ENCODE measurements at regions not wholly inside any gene's neighbourhood (a gene's known extent, or its start where the extent isn't known, plus 50 kb on each side); places are given as distances from the start of the nearest gene placed in this dataset.
"Not testable (repeated sequence)": the region's sequence is repeated elsewhere in the genome, so short reads cannot be mapped to it uniquely, and the experiment has no call there.

DNA sequence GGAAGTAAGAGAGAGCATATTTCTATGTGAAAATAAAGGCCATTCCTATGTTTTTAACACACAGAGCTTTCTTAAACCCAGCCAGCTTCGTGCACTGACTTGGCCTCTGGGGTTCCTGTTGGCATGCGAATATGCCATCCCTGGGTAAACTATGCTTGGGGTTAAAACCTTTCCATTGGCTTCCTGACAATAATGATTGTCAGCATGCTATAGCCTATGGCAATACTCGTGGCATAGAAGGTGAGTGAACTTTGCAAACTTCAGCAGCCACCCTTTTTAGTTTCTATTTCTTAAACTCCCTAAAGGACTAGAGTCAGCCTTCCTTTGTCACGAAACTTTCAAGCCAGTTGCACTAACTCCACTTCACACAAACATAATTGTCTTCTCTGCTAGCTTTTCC, 148.4 kb upstream of the RGS6 start:
- DNase-seq (ENCODE audit: low read depth): no peak

DNA sequence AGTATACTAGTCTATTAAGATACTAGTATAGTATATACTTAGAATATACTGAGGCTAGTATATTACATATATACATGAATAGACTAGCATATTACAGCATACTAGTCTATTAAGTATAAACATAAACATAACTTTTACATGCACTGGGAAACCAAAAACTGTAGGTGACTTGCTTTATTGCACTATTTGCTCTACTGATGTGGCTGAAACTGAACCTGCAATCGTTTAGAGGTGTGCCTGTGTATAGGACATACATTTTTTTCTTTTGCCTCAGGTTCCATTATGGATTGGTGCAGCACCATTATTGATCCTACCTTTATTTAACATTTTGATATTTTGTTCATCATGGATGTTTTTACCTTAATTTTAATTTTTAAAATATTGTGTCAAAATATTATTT, 143.2 kb upstream of the RGS6 start:
- no peak for DNase-seq (ENCODE audit: low read depth)

DNA sequence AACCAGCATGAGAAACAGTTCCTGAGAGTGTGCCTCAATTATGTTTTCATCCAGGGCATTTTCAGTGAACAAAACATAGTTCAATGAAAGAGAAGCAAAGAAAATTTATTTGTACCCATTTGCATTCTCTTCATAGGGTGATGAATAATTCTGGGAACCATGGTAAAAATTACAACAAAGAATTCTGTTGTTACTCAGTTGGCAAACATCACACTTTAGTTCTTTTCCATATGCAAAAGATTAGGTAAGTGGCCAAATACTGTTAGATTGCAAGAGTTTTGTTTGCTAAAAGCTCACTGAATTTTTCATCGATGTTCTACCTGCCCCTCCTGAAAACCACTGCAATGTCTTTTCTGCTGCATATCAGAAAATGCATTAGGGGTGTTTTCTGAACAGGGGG, 132.4 kb upstream of the RGS6 start:
- no peak for DNase-seq (ENCODE audit: low read depth)

DNA sequence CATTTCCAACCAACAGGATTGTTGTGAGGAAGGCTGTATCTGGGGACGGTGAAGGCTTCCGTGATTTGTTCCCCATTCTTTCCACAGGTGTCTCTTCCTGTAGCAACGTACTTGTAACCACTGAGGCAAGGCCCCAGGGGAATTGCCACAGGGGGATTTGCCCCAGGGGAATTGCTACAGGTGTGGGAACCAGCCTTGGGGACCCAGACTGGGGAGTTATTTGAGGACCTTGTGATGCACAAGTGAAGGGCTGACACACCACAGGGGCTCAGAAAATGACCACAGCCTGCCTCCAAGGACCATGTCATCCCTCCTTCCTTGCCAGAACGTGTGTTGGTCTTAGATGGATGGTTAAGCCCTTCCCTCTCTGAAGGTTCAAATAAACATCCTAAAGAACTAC, 131.4 kb upstream of the RGS6 start:
- DNase-seq (ENCODE audit: low read depth): no peak

DNA sequence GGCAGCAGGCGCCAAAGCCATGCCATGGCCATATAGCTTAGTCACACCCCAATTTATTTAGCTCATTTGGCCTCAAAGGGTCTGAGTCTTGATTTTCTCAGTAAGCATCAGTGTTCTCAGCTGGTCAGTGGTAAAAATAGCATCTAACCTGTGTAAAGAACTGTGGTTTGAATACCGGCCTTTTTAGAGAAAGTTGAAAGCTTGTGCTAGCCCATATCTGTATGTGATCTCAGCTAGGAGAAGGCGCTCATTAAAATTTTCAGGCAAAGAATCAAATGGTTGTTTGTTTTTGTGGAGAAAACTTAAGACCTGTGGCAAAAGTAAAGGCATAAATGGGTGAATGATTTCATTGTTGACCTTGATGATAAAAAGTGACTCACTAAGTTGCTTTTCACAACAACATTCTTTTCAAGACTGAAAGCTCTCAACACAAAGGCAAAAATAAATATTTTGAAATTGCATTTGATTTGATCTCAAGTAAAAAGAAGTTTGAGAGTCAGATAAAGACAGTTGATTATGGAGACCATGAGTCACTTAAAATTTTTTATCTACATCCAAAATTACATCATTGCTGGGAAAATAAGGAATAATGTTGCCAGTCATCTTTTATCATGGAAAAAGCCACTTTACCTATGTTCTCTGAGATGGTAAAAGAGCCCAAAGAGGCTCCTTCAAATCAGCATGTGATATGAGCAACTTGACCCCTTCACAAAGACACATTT, 128.5 kb upstream of the RGS6 start:
- no peak for DNase-seq (ENCODE audit: low read depth)

DNA sequence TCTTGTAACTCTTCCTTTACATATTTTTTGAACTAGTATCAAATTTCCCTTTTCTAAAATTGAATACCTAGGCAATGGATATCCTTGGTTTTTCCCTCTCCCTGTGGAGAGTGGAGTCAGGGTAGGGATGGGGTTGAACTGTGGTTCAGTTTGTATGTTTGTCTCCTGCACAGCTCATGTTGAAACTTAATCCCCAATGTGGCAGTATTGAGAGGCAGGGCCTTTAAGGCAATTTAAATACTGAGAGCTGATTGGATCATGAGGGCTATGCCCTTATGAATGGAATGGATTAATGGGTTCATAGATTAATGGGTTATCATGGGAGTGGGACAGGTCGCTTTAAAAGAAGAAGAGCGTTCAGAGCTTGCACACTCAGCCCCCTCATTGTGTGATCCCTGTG, 127.2 kb upstream of the RGS6 start:
- no peak for DNase-seq (ENCODE audit: low read depth)

DNA sequence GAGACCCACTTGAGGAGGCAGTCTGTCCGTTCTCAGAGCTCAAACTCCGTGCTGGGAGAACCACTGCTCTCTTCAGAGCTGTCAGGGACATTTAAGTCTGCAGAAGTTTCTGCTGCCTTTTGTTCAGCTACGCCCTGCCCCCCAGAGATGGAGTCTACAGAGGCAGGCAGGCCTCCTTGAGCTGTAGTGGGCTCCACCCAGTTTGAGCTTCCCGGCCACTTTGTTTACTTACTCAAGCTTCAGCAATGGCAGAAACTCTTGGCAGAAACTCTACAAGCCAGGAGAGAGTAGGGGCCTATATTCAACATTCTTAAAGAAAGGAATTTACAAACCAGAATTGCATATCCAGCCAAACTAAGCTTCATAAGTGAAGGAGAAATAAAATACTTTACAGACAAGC, 125.2 kb upstream of the RGS6 start:
- not testable (repeated sequence) for DNase-seq (ENCODE audit: low read depth)

DNA sequence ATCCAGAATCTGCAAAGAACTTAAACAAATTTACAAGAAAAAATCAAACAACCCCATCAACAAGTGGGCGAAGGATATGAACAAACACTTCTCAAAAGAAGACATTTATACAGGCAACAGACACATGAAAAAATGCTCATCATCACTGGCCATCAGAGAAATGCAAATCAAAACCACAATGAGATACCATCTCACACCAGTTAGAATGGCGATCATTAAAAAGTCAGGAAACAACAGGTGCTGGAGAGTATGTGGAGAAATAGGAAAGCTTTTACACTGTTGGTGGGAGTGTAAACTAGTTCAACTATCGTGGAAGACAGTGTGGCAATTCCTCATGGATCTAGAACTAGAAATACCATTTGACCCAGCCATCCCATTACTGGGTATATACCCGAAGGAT, 121.4 kb upstream of the RGS6 start:
- DNase-seq (ENCODE audit: low read depth): not testable (repeated sequence)

DNA sequence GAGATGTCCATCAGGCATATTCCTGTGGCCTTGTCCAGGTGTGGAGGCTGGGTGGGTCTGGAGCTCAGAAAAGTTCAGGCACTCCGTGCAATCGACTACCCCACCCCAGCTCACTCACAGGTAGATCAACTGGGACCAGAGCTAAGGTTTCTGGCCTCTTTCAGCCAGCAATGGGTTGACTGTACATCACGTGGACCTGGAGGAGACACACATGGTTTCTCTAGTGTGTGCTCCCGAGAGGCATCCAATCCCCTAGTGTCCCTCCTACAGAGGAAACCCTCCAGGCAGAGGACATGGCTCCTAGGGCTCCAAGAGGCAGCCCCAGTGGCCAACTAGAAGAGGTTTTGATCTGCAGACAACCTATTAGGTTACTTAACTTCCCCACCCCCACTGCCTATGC, 119.5 kb upstream of the RGS6 start:
- DNase-seq (ENCODE audit: low read depth): no peak

DNA sequence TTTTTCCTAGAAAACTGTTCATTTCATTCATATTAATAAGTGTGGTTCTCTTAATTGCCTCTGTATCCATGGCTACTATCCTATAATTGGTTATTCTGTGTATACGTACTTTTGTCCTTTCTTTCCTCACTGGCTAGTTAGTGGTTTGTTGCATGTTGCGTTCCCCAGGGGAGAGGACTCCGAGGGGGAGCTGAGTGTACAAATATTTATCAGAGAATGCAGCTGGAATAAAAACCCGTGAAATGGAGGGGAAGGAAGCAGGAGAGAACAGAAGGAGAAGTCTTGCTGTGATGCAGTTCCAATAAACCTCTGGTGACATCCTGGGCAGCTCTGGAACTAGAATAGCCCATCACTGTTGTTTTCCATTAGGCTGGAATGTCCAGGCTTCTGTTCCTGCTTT, 117.1 kb upstream of the RGS6 start:
- DNase-seq (ENCODE audit: low read depth): no peak

DNA sequence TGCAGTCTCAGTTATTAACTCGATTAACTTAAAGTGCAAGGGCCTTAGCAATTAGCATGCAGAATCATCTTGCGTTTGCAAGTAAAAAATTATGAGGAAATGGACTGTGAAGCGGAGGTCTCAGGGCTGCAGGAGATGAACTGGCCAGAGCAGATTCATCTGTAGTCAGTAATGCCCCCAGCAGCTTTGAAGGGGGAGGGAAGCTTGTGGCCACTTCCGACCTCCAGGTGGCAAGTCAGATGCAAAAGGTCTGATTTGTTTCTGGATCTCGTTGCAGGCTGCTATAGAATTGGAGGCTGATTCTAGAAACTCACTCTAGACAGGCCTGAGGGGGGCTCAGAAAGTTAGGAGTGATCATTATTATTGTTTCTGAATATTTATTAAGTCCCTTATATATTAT, 107.4 kb upstream of the RGS6 start:
- no peak for DNase-seq (ENCODE audit: low read depth)

DNA sequence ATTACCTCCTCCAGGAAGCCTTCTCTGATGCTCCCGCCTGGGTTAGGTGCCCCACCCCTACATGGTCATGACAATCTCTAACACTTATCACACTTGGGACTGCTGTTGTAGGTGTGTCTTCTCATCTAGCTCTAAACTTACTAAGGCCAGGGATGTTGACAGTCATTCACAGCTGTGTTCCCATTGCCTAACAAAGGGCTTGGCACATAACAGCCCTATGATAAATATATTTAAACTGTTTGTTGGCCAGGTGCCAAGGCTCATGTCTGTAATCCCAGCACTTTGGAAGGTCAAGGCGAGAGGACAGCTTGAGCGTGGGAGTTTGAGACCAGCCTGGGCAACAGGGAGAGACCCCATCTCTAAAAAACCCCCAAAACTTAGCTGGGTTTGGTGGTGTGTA, 98.8 kb upstream of the RGS6 start:
- no peak for DNase-seq (ENCODE audit: low read depth)

DNA sequence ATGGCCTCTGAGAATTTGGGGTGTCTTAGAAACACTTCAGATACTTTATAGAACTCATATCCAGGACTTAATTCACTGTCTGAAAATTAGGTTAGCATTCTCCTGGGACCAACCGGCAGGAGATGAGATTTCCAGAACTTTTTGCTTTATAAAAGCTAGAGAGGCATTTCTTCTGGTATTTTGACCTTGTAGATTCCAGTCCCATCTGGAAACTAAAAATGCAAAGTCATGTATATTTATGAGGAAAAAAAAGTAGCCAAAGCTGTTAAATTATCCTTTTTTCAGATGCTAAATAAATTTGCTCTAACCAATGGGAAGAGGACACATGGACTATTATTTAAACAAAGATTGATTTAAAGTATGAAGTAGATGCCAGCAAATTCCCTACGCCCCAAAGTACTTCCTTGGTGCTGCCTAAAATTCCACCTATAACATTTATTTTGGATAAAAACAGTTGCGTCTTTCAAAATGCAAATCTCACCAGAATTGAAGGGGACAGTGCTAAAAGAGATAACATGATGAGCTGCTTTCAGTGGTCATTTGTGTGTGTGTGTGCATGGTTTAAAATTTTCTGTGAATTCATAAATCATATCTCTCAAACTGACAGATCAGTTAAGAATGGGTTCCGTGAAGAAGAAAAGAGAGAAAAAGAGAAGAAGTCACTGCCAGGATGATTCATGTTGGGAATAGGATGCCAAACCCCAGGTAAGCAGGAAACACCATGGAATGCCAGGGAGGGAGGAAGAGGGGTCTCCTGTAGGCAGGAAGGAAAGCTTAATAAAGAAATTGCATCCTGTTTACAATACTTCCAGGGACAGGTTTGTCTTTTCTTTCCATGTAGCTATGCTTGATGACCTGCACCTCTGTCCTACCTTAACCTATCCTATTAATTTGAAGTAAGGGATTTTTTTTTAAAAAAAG, 97.7 kb upstream of the RGS6 start:
- no peak for DNase-seq (ENCODE audit: low read depth)

DNA sequence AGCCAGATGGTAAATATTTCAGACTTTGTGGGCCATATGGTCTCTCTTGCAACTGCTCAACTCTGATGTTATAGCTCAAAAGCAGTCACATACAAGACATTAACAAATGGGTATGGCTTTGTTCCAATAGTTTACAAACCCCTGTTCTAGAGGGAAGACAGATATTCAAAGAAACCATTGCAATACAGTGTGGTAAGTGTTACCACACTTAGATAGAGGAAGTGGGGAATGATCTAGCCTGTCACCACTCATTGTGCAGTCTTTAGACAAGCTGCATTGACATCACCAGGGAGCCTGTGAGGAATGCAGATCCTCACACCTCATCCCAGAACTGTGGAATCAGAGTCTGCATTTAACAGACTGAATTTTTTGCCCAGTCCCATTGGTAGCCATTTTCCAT, 80.0 kb upstream of the RGS6 start:
- no peak for DNase-seq (ENCODE audit: low read depth)

DNA sequence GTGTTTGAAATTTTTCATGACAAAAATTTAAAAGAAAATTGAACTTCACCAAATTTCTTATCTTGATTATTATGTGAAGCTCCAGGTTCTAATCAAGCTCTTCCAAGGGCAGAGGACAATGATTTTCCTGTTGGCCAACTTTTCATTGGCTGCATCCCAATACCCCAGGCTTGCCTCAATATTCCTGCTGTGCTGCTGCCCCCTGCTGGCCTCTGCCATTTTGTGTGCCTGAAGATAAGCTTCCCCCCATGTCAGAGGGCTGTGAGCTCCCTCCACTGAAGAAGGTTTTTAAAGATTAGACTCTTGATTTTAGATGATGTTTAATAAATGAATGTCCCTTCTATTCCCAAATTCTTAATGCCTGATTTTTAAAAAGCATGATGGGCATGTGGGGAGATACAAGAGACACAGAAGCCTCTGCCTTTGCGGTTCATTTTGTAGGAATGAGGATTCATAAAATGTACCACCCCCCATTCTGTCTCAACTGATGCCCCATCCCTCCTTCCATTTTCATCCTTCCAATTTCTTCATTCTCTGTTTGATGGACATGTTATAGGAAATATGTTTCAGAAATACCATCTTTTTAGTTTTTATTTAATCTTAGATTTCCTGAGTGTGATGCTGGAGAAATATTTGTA, 76.7 kb upstream of the RGS6 start:
- no peak for DNase-seq (ENCODE audit: low read depth)

DNA sequence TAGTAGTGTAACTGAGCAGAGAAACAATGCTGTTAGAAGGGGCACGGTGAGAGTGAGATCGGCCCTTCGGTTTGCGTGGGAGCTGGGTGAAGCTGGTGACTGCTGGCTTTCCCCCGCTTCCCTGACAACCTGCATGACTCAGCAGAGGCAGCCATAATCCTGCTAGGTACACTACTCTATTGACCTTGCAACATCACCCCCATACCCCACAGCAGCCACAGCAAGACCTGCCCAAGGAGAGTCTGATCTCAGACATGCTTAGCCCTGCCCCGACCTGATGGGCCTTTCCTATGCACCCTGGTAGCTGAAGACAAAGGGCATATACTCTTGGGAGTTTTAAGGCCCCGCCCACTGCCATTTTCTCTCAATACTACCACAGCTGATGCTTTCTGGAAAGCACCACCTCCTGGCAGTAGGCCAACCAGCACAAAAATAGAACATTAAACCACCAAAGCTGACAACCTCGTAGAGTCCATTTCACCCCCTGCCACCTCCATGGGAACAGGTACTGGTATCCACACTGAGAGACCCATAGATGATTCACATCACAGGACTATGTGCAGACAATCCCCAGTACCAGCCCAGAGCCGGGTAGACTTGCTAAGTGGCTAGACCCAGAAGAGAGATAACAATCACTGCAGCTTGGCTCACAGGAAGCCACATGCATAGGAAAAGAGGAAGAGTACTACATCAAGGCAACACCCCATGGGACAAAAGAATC, 75.9 kb upstream of the RGS6 start:
- DNase-seq (ENCODE audit: low read depth): no peak

DNA sequence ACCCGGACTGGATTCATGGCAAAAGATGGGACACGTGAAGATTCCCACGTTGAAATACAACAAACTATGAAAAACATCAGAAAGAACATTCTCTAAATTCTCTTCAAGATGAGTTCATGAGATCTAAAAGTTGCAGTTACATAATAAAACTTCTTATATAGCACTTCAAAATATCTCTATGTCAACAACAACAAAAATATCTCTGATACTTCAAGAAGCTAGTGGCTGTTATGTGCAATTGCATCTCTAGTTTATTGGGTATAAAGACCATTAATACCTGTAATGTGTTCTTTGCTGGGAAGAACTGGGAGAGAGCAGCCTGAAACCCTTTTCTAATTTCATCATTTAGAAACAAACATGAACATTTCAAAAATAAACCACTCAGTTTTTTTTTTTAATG, 69.2 kb upstream of the RGS6 start:
- no peak for DNase-seq (ENCODE audit: low read depth)

DNA sequence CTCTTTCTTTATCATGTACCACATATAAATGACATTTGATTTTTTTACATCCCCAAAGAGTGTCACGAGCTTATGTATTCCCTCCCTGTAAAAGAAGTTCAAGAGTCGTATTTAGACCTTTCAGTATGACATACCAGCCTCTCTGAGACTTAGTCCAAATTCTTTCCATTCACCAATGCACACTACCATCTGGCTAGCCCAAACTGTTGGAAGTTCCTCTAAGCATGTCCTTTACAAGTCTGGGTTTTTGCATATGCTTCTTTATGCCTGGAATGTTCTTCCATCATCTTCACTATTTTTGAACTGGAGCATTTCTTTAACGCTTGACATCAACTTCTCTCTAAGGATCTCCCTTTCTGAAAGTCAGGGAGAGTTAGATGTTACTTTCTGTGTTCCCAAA, 68.5 kb upstream of the RGS6 start:
- no peak for DNase-seq (ENCODE audit: low read depth)

Measured in stimulated activated CD8-positive, alpha-beta memory T cell treated with anti-CD3 and anti-CD28 coated beads, Interleukin-12 subunit alpha, Interleukin-12 subunit beta, amount 100 ng/mL, for 4 hours (primary cell).